HAP-1 (cell line): ENCODE measurements at regions not wholly inside any gene's neighbourhood (a gene's known extent, or its start where the extent isn't known, plus 50 kb on each side); places are given as distances from the start of the nearest gene placed in this dataset.

Experiments
- DNase-seq, 2 experiments: peaks; one replicate each; pipeline ENCODE4 v3.0.0-alpha.2; 2016 to 2020; ENCODE audit warnings: low spot score in 2 of 2
- H3K27me3 ChIP-seq: fragments of 250-450 bp; sonication (Bioruptor Pico); 2 replicates; pipeline ENCODE4 v1.5.1; 2020; ENCODE audit warnings: low read depth, mild to moderate bottlenecking, moderate library complexity
- H3K36me3 ChIP-seq: fragments of 250-450 bp; sonication (Bioruptor Pico); replicated peaks from 2 replicates; pipeline ENCODE4 v1.5.1; 2020; ENCODE audit warnings: mild to moderate bottlenecking
- H3K4me1 ChIP-seq: fragments of 250-450 bp; sonication (Bioruptor Pico); 2 replicates; pipeline ENCODE4 v1.5.1; 2020; ENCODE audit warnings: mild to moderate bottlenecking
- H3K4me3 ChIP-seq: fragments of 250-450 bp; sonication (Bioruptor Pico); 2 replicates; pipeline ENCODE4 v1.5.1; 2020; ENCODE audit warnings: mild to moderate bottlenecking, moderate library complexity
- H3K9me3 ChIP-seq: fragments of 250-450 bp; sonication (Bioruptor Pico); 2 replicates; pipeline ENCODE4 v1.5.1; 2020; ENCODE audit warnings: mild to moderate bottlenecking, moderate library complexity
- in situ Hi-C: fragments of 300-500 bp; cut with MboI; formaldehyde crosslinking; loops from 3 replicates; pipeline ENCODE4 v1.14.3; 2020; ENCODE audit warnings: low sequenced_read_pairs, inconsistent platforms, mixed read lengths

- no peak for DNase-seq
- Histone ChIP-seq H3K4me3 (no peak overlapping the region), H3K9me3 (no peaks in the 10 kb centered on the region), H3K36me3 (no peaks in the 10 kb centered on the region), H3K4me1 (no peaks in the 10 kb centered on the region), H3K27me3 (no peaks in the 10 kb centered on the region)
- in situ Hi-C loops, result loop anchor here (10.0 kb wide), 1 partner anchor 107 kb away; no protein-coding TSS in a partner anchor
Observed at GRCh38 chr11:58782066-58782465, 50.3 kb upstream of the GLYAT start.
